ENCODE measurements at regions not wholly inside any gene's neighbourhood (a gene's known extent, or its start where the extent isn't known, plus 50 kb on each side); places are given as distances from the start of the nearest gene placed in this dataset.

DNA sequence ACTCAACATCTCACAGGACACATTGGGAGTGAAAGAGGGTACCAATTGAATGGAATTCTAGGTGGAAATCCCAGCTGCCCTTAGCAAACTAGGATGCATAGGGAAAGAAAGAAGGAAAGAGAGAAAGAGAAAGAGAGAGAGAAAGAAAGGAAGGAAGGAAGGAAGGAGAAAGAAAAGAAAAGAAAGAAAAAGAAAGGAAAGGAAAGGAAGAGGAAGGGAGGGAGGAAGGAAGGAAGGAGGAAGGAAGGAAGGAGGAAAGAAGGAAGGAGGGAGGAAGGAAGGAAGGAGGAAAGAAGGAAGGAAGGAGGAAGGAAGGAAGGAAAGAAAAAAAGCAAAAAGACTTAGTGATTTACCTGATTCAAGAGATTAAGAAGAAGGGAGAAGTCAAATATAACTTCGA lies 143.9 kb downstream of the SS18 start:
- TF ChIP-seq CREB1 (IDR thresholded peaks at IDR 0.05; ENCODE audit: low read depth), result no peak
- no peak for TF ChIP-seq EP300 (IDR thresholded peaks at IDR 0.05; ENCODE audit: borderline replicate concordance)
- TF ChIP-seq TAF1 (IDR thresholded peaks at IDR 0.05; ENCODE audit: low read depth), result no peak
- TF ChIP-seq TEAD4 (IDR thresholded peaks at IDR 0.05), result no peak
- TF ChIP-seq, protein P1, sequence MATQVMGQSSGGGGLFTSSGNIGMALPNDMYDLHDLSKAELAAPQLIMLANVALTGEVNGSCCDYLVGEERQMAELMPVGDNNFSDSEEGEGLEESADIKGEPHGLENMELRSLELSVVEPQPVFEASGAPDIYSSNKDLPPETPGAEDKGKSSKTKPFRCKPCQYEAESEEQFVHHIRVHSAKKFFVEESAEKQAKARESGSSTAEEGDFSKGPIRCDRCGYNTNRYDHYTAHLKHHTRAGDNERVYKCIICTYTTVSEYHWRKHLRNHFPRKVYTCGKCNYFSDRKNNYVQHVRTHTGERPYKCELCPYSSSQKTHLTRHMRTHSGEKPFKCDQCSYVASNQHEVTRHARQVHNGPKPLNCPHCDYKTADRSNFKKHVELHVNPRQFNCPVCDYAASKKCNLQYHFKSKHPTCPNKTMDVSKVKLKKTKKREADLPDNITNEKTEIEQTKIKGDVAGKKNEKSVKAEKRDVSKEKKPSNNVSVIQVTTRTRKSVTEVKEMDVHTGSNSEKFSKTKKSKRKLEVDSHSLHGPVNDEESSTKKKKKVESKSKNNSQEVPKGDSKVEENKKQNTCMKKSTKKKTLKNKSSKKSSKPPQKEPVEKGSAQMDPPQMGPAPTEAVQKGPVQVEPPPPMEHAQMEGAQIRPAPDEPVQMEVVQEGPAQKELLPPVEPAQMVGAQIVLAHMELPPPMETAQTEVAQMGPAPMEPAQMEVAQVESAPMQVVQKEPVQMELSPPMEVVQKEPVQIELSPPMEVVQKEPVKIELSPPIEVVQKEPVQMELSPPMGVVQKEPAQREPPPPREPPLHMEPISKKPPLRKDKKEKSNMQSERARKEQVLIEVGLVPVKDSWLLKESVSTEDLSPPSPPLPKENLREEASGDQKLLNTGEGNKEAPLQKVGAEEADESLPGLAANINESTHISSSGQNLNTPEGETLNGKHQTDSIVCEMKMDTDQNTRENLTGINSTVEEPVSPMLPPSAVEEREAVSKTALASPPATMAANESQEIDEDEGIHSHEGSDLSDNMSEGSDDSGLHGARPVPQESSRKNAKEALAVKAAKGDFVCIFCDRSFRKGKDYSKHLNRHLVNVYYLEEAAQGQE (IDR thresholded peaks at IDR 0.05; ENCODE audit: low read depth), result no peak
- no peak for TF ChIP-seq YY1 (IDR thresholded peaks at IDR 0.05; ENCODE audit: low read depth)
- no peak for TF ChIP-seq CEBPB (IDR thresholded peaks at IDR 0.05)
- no peak for TF ChIP-seq FOXM1 (IDR thresholded peaks at IDR 0.05; ENCODE audit: borderline replicate concordance, low read depth)
- no peak for TF ChIP-seq EGR1 (IDR thresholded peaks at IDR 0.05)
- TF ChIP-seq ZBTB7A (IDR thresholded peaks at IDR 0.05; ENCODE audit: low read depth), result no peak
- TF ChIP-seq RAD21 (IDR thresholded peaks at IDR 0.05; ENCODE audit: low read depth), result no peak
- TF ChIP-seq NFIC (IDR thresholded peaks at IDR 0.05), result no peak
- TF ChIP-seq, protein P2, sequence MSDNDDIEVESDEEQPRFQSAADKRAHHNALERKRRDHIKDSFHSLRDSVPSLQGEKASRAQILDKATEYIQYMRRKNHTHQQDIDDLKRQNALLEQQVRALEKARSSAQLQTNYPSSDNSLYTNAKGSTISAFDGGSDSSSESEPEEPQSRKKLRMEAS (IDR thresholded peaks at IDR 0.05), result no peak
- TF ChIP-seq TCF12 (IDR thresholded peaks at IDR 0.05; ENCODE audit: low read depth), result no peak
- TF ChIP-seq, protein P3, sequence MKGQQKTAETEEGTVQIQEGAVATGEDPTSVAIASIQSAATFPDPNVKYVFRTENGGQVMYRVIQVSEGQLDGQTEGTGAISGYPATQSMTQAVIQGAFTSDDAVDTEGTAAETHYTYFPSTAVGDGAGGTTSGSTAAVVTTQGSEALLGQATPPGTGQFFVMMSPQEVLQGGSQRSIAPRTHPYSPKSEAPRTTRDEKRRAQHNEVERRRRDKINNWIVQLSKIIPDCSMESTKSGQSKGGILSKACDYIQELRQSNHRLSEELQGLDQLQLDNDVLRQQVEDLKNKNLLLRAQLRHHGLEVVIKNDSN (IDR thresholded peaks at IDR 0.05), result no peak

DNA sequence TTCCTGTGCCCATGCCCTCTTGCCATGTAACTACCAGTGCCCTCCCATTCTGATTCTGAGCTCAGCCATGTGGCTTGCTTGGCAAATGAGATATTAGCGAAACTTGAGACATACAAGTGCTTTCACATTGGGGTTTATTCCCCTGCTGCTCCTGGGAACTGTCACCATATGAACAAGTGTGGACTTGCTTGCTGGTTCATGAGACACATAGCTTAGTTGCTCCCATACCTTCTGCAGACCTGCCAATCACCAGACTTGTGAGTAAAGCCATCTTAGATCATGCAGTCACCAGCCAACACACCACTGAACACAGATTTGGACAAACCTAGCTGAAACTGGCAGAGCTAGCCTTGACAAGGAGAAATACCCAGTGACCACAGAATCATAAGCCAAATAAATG lies 155.1 kb downstream of the SS18 start:
- no peak for TF ChIP-seq TAF1 (IDR thresholded peaks at IDR 0.05; ENCODE audit: low read depth)
- TF ChIP-seq NFIC (IDR thresholded peaks at IDR 0.05), result no peak
- TF ChIP-seq EGR1 (IDR thresholded peaks at IDR 0.05), result no peak
- no peak for TF ChIP-seq TCF12 (IDR thresholded peaks at IDR 0.05; ENCODE audit: low read depth)
- TF ChIP-seq EP300 (IDR thresholded peaks at IDR 0.05; ENCODE audit: borderline replicate concordance), result no peak
- TF ChIP-seq, protein P2 (IDR thresholded peaks at IDR 0.05), result no peak
- TF ChIP-seq CREB1 (IDR thresholded peaks at IDR 0.05; ENCODE audit: low read depth), result no peak
- TF ChIP-seq ZBTB7A (IDR thresholded peaks at IDR 0.05; ENCODE audit: low read depth), result no peak
- no peak for TF ChIP-seq FOXM1 (IDR thresholded peaks at IDR 0.05; ENCODE audit: borderline replicate concordance, low read depth)
- no peak for TF ChIP-seq TEAD4 (IDR thresholded peaks at IDR 0.05)
- no peak for TF ChIP-seq YY1 (IDR thresholded peaks at IDR 0.05; ENCODE audit: low read depth)
- no peak for TF ChIP-seq CEBPB (IDR thresholded peaks at IDR 0.05)
- TF ChIP-seq, protein P1 (IDR thresholded peaks at IDR 0.05; ENCODE audit: low read depth), result no peak
- TF ChIP-seq RAD21 (IDR thresholded peaks at IDR 0.05; ENCODE audit: low read depth), result no peak

DNA sequence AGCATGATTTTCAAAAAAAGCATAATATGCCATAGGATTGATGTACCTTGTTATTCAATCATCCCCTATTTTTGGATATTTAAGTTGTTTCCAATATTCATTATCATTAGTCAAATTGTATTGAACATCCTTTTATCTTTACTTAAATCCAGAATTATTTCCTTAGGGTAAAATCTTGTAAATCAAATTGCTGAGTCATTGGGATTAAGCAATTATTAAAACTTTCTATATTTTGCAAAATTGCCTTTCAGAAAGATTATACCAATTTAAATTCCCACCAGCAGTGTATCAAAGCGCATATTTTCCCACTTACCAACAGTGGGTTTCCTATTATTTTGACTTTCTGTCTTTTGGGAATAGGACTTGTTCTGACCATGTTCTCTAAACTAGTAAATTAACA lies 159.3 kb downstream of the SS18 start:
- no peak for TF ChIP-seq CEBPB (IDR thresholded peaks at IDR 0.05)
- no peak for TF ChIP-seq EP300 (IDR thresholded peaks at IDR 0.05; ENCODE audit: borderline replicate concordance)
- no peak for TF ChIP-seq FOXM1 (IDR thresholded peaks at IDR 0.05; ENCODE audit: borderline replicate concordance, low read depth)
- no peak for TF ChIP-seq YY1 (IDR thresholded peaks at IDR 0.05; ENCODE audit: low read depth)
- TF ChIP-seq, protein P1 (IDR thresholded peaks at IDR 0.05; ENCODE audit: low read depth), result no peak
- no peak for TF ChIP-seq TAF1 (IDR thresholded peaks at IDR 0.05; ENCODE audit: low read depth)
- no peak for TF ChIP-seq TEAD4 (IDR thresholded peaks at IDR 0.05)
- TF ChIP-seq, protein P2 (IDR thresholded peaks at IDR 0.05), result no peak
- TF ChIP-seq NFIC (IDR thresholded peaks at IDR 0.05), result no peak
- no peak for TF ChIP-seq ZBTB7A (IDR thresholded peaks at IDR 0.05; ENCODE audit: low read depth)
- no peak for TF ChIP-seq TCF12 (IDR thresholded peaks at IDR 0.05; ENCODE audit: low read depth)
- no peak for TF ChIP-seq CREB1 (IDR thresholded peaks at IDR 0.05; ENCODE audit: low read depth)

DNA sequence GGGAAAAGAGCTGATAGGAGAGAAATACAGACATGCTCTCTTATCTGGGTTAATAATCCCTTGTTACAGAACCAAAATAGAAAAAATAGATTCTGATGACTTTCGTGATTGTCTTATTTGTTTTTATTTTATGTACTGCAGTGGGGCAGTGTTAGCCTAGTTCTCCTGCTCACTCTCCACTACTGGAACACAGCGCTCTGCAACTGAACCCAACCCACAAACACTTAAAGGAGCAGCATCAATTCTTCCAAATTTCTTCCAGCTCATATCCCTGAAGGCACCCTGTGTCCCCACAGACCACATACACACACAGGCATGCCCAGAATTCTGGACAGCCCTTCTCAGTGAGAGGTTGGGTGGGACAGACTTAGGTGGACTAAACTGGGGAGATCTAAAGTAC lies 160.6 kb downstream of the SS18 start:
- TF ChIP-seq TAF1 (IDR thresholded peaks at IDR 0.05; ENCODE audit: low read depth) (no peak), YY1 (IDR thresholded peaks at IDR 0.05; ENCODE audit: low read depth) (no peak), EP300 (IDR thresholded peaks at IDR 0.05; ENCODE audit: borderline replicate concordance) (no peak), ZBTB7A (IDR thresholded peaks at IDR 0.05; ENCODE audit: low read depth) (no peak), CEBPB (IDR thresholded peaks at IDR 0.05) (no peak), CREB1 (IDR thresholded peaks at IDR 0.05; ENCODE audit: low read depth) (no peak), EGR1 (IDR thresholded peaks at IDR 0.05) (no peak), RAD21 (IDR thresholded peaks at IDR 0.05; ENCODE audit: low read depth) (no peak), NFIC (IDR thresholded peaks at IDR 0.05) (no peak), FOXM1 (IDR thresholded peaks at IDR 0.05; ENCODE audit: borderline replicate concordance, low read depth) (no peak), TCF12 (IDR thresholded peaks at IDR 0.05; ENCODE audit: low read depth) (no peak), TEAD4 (IDR thresholded peaks at IDR 0.05) (no peak)
- TF ChIP-seq, protein P3 (IDR thresholded peaks at IDR 0.05), result no peak
- TF ChIP-seq, protein P1 (IDR thresholded peaks at IDR 0.05; ENCODE audit: low read depth), result no peak
- TF ChIP-seq, protein P2 (IDR thresholded peaks at IDR 0.05), result no peak

All from Ishikawa (cell line).